ENCODE measurements at regions not wholly inside any gene's neighbourhood (a gene's known extent, or its start where the extent isn't known, plus 50 kb on each side); places are given as distances from the start of the nearest gene placed in this dataset.

GRCh38 chr6:47096211-47096895 is 54.2 kb upstream of the ADGRF1 start:
- no peak for TF ChIP-seq CTCF (IDR thresholded peaks at IDR 0.05; ENCODE audit: extremely low read depth, missing control alignments)
- DNase-seq (ENCODE audit: low spot score) = no peak

- TF ChIP-seq CTCF (IDR thresholded peaks at IDR 0.05; ENCODE audit: extremely low read depth, missing control alignments) = no peak
- no peak for DNase-seq (ENCODE audit: low spot score)
These were observed 52.3 kb upstream of the ADGRF1 start for GRCh38 chr6:47094241-47094925.

DNA sequence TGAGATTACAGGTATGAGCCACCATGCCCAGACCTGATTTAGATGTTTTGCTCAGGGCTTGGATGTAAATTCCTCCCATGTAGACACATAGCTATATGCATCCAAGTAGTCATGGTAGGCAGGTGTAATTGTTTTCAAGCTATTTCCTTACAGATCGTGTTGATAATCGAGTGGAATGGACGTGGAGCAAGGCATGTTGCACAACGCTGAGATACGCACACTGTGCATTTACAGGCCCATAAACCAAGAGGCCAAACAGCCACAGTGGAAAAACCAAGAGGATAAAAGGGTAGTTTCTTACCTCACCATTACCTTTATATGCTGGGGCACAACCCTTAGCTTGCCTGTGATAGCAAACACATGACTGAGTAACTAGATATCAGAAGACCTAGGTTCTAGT is 51.0 kb upstream of the ADGRF1 start:
- no peak for DNase-seq (ENCODE audit: low spot score)
- TF ChIP-seq CTCF (IDR thresholded peaks at IDR 0.05; ENCODE audit: extremely low read depth, missing control alignments) = no peak

GRCh38 chr6:47091886-47092668 is 49.9 kb upstream of the ADGRF1 start:
- DNase-seq (ENCODE audit: low spot score) = no peak
- TF ChIP-seq CTCF (IDR thresholded peaks at IDR 0.05; ENCODE audit: extremely low read depth, missing control alignments) = no peak
